B cell (primary cell): ENCODE measurements at regions not wholly inside any gene's neighbourhood (a gene's known extent, or its start where the extent isn't known, plus 50 kb on each side); places are given as distances from the start of the nearest gene placed in this dataset.

ENCODE experiments used
- EZH2 ChIP-seq: IDR thresholded peaks from 2 replicates; pipeline ENCODE4 v1.6.1; 2012; ENCODE audit warnings: borderline replicate concordance, low read depth, mild to moderate bottlenecking, moderate library complexity, low read length; ENCODE audit not compliant: insufficient read depth, poor library complexity, severe bottlenecking
- TF ChIP-seq, protein P1 (sequence below): fragments of 200-600 bp; IDR thresholded peaks from one replicate; pipeline ENCODE4 v1.8.0; 2022; ENCODE audit warnings: antibody characterized with exemption, mild to moderate bottlenecking

DNA sequence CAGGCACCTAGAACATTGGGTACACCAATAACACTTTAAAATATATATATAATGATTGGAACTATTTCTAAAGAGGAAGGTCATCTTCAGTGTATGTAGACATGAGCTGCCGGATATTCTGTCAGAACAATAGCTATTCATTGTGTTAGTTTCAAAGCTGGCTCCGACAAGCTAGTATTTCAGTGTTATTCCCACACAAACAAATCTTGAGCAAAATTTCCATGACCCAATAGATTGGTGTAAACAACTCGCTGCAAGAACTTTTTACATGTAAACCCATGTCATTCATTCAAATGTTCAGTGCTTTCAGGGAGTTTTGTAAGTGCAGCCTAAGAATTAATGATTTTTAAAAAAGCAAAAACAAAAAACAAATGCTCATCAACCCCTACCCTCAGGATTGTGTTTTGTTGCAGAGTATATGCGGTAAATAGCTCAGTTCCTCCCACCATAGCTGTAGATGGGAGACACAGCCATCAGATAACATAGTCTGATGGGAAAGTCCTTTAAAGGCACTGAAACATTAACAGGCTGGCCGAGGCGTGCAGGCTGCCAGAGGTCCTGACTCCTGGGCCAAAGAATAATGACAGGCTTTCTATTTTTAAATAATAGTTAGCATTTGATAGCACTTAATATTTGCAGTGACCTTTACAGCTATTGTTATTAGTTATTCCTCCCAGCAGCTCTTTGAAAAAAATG is 150.3 kb upstream of the ARHGAP5 start:
- TF ChIP-seq EZH2 = no peak
- TF ChIP-seq, protein P1, sequence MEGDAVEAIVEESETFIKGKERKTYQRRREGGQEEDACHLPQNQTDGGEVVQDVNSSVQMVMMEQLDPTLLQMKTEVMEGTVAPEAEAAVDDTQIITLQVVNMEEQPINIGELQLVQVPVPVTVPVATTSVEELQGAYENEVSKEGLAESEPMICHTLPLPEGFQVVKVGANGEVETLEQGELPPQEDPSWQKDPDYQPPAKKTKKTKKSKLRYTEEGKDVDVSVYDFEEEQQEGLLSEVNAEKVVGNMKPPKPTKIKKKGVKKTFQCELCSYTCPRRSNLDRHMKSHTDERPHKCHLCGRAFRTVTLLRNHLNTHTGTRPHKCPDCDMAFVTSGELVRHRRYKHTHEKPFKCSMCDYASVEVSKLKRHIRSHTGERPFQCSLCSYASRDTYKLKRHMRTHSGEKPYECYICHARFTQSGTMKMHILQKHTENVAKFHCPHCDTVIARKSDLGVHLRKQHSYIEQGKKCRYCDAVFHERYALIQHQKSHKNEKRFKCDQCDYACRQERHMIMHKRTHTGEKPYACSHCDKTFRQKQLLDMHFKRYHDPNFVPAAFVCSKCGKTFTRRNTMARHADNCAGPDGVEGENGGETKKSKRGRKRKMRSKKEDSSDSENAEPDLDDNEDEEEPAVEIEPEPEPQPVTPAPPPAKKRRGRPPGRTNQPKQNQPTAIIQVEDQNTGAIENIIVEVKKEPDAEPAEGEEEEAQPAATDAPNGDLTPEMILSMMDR = no peak
